Right lobe of liver (tissue), 4 donors: ENCODE measurements at regions not wholly inside any gene's neighbourhood (a gene's known extent, or its start where the extent isn't known, plus 50 kb on each side); places are given as distances from the start of the nearest gene placed in this dataset.

ENCODE experiments used
- POLR2A ChIP-seq: fragments of 450-650 bp; IDR thresholded peaks from one replicate; pipeline ENCODE4 v1.6.1; 2017; ENCODE audit warnings: antibody characterized with exemption, mild to moderate bottlenecking
- TF ChIP-seq, protein P1 (sequence below), 4 donors: fragments of 200-600 bp in 3 of 4; fragments of 450-650 bp in 1 of 4; IDR thresholded peaks; one replicate each; pipeline versions ENCODE4 v1.5.1 to v1.8.0; 2016 to 2022; ENCODE audit warnings: antibody characterized with exemption in 4 of 4, mild to moderate bottlenecking in 2 of 4
- donor health status: DM: no; HTN: no; CAD: no.
- donor health status: DM: no; HTN: no; CAD: no.
- donor health status: DM: no; HTN: yes; CAD: no.

DNA sequence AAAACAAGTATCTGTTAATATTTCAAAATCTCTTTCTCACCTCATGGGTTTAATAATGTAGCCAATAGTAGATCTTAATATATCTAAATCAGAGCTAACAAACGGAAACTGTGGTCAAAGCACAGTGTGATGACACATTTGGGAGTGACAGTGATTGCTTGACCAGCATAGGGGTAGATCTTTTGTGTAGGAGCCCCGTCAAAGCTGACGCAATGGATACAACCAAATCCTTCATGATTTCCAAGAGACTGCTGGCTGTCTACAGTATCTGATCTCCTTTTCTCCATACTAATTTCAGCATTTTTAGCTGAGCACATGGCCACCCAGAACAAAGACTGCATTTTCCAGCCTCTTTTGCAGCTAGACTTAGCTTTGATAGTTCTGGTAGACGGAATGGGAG, 299.3 kb upstream of the ECI2 start:
- TF ChIP-seq, protein P1, sequence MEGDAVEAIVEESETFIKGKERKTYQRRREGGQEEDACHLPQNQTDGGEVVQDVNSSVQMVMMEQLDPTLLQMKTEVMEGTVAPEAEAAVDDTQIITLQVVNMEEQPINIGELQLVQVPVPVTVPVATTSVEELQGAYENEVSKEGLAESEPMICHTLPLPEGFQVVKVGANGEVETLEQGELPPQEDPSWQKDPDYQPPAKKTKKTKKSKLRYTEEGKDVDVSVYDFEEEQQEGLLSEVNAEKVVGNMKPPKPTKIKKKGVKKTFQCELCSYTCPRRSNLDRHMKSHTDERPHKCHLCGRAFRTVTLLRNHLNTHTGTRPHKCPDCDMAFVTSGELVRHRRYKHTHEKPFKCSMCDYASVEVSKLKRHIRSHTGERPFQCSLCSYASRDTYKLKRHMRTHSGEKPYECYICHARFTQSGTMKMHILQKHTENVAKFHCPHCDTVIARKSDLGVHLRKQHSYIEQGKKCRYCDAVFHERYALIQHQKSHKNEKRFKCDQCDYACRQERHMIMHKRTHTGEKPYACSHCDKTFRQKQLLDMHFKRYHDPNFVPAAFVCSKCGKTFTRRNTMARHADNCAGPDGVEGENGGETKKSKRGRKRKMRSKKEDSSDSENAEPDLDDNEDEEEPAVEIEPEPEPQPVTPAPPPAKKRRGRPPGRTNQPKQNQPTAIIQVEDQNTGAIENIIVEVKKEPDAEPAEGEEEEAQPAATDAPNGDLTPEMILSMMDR (IDR thresholded peaks at IDR 0.05), result no peak
- no peak for TF ChIP-seq POLR2A
